WI38 (cell line): ENCODE measurements at regions not wholly inside any gene's neighbourhood (a gene's known extent, or its start where the extent isn't known, plus 50 kb on each side); places are given as distances from the start of the nearest gene placed in this dataset.
"Not testable (repeated sequence)": the region's sequence is repeated elsewhere in the genome, so short reads cannot be mapped to it uniquely, and the experiment has no call there.

ENCODE experiments used
- H3K4me3 ChIP-seq: 2 replicates; pipeline ENCODE4 v1.5.1; 2011; ENCODE audit warnings: low read depth, mild to moderate bottlenecking, control low read depth, low read length
- CTCF ChIP-seq: IDR thresholded peaks from 2 replicates; pipeline ENCODE4 v1.5.1; 2012; ENCODE audit warnings: low read depth, mild to moderate bottlenecking, control low read depth, low read length

DNA sequence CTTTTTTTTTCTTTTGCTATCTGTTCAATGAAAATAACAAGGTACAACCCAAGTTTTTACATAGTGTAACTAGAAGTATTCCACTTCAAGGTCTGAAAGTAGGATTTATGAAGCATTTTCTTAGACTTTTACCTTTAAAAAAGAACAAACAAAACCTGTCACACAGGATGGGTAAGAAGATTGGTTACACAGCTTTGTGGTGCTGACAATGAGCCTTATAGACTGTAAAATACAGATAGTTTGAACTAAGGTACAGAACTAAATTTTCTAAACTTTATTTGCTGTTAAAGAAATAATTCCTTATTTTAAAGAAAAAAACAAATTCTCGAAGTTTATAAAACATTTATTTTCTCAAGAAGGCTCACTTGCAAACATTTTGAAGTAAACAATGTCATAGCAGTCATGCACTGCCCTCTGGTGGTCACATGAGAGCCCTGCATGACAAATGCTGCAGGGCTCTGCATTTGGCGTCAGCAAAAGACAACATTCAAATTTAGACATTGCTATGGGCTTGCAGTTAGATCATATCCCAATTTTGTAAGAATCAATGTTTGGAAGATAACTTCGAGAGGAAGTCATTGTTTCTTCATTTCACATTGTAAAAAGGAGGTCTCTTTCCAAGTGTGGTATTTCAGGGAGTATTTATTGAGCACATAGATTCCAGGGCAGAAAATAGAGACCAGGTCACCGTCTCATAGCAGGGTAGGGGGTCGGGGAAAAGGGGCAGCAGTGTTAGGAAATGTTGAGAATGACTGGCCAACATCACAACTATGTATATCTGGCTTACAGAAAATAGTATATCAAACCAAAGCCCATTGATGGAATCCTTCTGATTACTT, 115.3 kb upstream of the FMN2 start:
- peak; percentile 89 for TF ChIP-seq CTCF
- H3K4me3 ChIP-seq = no peak overlapping the region

DNA sequence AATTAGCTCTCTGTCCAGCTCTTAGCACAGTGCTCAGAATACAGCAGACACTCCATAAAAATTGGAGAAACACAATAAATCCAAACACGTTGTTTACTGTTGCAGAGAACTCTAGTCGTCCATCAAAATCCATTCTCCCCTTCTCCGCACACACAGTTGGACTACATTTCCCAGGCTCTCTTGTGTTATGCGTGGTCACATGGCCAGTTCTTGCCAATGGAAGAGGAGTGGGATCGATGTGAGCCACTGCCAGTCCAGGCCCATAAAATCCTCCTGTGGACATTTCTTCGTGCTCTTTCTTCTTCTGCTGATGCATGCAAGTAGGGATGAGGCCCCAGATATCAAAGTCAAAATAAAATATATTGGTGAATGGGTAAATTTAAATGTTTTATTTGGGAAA, 114.3 kb upstream of the FMN2 start:
- H3K4me3 ChIP-seq = no peak overlapping the region
- TF ChIP-seq CTCF = no peak

GRCh38 chr1:239979456-239979855, 112.2 kb upstream of the FMN2 start:
- H3K4me3 ChIP-seq = no peak overlapping the region
- TF ChIP-seq CTCF = no peak

DNA sequence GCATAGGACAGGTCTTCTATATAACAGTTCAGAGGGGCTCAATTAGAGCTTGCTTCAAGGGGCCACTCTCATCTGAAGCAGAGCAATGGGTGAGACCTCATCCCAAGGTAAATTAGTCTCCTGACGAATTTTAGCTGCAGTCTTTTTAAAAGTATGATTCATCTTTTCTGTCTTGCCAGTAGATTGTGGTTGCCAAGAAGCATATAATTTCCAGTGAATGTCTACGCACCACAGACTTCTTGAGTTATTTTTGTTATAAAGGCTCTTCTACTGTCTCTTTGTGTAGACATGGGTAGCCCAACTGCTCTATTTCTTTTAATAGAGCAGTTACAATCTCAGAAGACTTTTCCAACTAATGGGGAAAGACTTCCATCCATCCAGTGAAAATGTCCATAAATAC, 108.9 kb upstream of the FMN2 start:
- TF ChIP-seq CTCF = no peak

GRCh38 chr1:239985044-239985443, 106.6 kb upstream of the FMN2 start:
- no peak for TF ChIP-seq CTCF
- H3K4me3 ChIP-seq = no peak overlapping the region

More for the DNA sequence above, 108.9 kb upstream of the FMN2 start:
- no peak overlapping the region for H3K4me3 ChIP-seq

DNA sequence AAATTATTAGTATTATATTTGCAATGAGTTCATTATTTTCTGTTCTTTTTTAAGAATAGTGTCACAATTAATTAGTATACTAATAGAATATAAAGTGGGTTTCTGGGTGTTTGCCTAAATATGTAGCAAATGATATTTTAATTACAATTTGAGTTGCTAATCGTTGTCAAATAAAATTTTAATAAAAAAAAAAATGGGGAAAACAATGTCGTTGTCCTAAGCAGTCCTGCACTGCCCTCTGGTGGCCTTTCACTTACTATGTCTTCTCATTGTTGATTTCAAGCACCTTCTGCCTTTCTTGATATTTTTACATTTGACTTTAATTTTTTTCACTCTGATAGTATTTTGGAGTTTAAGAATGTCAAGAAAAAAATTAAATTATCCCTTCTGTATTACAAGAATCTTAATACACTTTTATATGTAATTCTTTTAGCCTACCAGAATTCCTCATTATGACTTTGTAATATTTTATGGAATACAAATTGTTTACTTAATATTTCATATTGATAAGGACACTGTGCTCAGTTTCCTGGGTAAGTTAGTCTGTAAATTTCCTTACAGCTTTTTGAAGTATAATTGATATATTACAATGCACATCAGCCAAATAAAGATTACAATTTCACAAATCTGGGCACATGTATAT, 104.5 kb upstream of the FMN2 start:
- H3K4me3 ChIP-seq = no peak overlapping the region
- peak; percentile 51 for TF ChIP-seq CTCF

DNA sequence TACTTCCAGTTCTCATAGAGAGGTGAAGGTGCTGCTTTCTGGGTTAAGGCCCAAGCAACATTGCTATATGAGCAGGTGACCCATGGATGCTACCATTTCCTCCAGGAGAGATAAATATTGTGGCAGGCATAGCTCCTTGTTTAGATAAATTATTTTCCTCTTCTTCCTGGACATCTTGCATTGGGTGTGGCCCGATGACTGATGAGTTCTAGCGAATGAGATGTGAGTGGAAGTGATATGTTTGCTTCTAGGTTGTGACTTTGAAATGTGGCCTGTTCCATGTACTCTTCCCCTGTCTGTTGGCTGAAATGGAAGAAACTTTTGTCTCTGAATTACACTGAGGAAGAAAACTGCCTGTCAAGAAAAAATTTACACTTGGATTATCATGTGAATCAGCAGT, 101.7 kb upstream of the FMN2 start:
- H3K4me3 ChIP-seq = no peak overlapping the region
- TF ChIP-seq CTCF = no peak

DNA sequence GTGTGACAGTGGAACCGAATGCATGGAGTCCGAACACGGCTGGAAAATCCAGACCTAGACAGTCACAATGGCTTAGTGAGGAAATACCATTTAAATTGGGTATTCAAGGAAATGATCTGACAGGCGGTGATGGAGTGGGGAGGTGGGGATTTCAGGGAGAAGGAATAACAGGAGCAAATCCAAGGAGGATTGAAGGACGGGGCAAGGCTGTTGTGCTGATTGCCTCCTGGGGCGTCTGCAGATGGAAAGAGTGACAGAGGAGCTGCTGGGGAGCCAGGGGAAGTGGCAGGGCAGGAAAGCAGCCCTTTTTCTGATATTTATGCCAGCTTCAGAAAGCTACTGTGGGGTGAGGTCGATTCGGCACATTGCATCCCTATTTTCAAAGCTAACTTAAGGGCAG, 99.1 kb upstream of the FMN2 start:
- not testable (repeated sequence) for H3K4me3 ChIP-seq
